Neuronal stem cell (in vitro differentiated cells): ENCODE measurements at regions not wholly inside any gene's neighbourhood (a gene's known extent, or its start where the extent isn't known, plus 50 kb on each side); places are given as distances from the start of the nearest gene placed in this dataset.

Experiments used
- DNase-seq: peaks from one replicate; pipeline ENCODE4 v3.0.0-alpha.2; 2013; ENCODE audit warnings: low spot score
- H2AFZ ChIP-seq: one replicate; pipeline ENCODE4 v1.6.1; 2013; ENCODE audit warnings: mild to moderate bottlenecking, low read length, inconsistent platforms
- H2AK5ac ChIP-seq: 2 replicates; pipeline ENCODE4 v1.6.1; 2013; ENCODE audit warnings: low read depth, mild to moderate bottlenecking, inconsistent platforms, low read length, moderate library complexity, mixed read lengths
- H2BK120ac ChIP-seq: 2 replicates; pipeline ENCODE4 v1.6.1; 2013; ENCODE audit warnings: low read depth, mild to moderate bottlenecking, inconsistent platforms, low read length, moderate library complexity, mixed read lengths
- H2BK12ac ChIP-seq: one replicate; pipeline ENCODE4 v1.6.1; 2013; ENCODE audit warnings: low read length, inconsistent platforms
- H2BK15ac ChIP-seq: 2 replicates; pipeline ENCODE4 v1.6.1; 2013; ENCODE audit warnings: mild to moderate bottlenecking, low read length, inconsistent platforms, mixed read lengths
- H2BK5ac ChIP-seq: one replicate; pipeline ENCODE4 v1.6.1; 2013; ENCODE audit warnings: inconsistent platforms, mild to moderate bottlenecking, low read length, moderate library complexity
- H3K14ac ChIP-seq: one replicate; pipeline ENCODE4 v1.6.1; 2013; ENCODE audit warnings: low read length, inconsistent platforms
- H3K18ac ChIP-seq: 2 replicates; pipeline ENCODE4 v1.6.1; 2013; ENCODE audit warnings: low read length, inconsistent platforms
- H3K23ac ChIP-seq: 2 replicates; pipeline ENCODE4 v1.6.1; 2013; ENCODE audit warnings: low read depth, mild to moderate bottlenecking, mixed read lengths, low read length, inconsistent platforms; ENCODE audit not compliant: poor library complexity
- H3K27ac ChIP-seq: replicated peaks from 3 replicates; pipeline ENCODE4 v1.5.1; 2013; ENCODE audit warnings: low read length, inconsistent platforms
- H3K27me3 ChIP-seq, 3 experiments: 2 replicates each; pipeline ENCODE4 v1.6.1; 2013; ENCODE audit warnings: low read length in 3 of 3, mild to moderate bottlenecking in 2 of 3, inconsistent platforms in 1 of 3, low read depth in 1 of 3, mixed read lengths in 1 of 3, moderate library complexity in 1 of 3; ENCODE audit not compliant: control insufficient read depth in 3 of 3, insufficient read depth in 3 of 3
- H3K36me3 ChIP-seq, 2 donors: replicated peaks in 1 of 2; 2 replicates each; pipeline ENCODE4 v1.6.1; 2013; ENCODE audit warnings: low read length in 2 of 2; ENCODE audit not compliant: control insufficient read depth in 2 of 2, insufficient read depth in 2 of 2
- H3K4ac ChIP-seq: 2 replicates; pipeline ENCODE4 v1.6.1; 2013; ENCODE audit warnings: inconsistent platforms, mild to moderate bottlenecking, low read length, moderate library complexity
- H3K4me1 ChIP-seq, 2 donors: 1 replicate in 1 of 2; 2 replicates in 1 of 2; pipeline ENCODE4 v1.6.1; 2013; ENCODE audit warnings: low read length in 2 of 2, low read depth in 1 of 2; ENCODE audit not compliant: control insufficient read depth in 2 of 2, insufficient read depth in 1 of 2
- H3K4me2 ChIP-seq: one replicate; pipeline ENCODE4 v1.6.1; 2013; ENCODE audit warnings: mild to moderate bottlenecking, low read length, inconsistent platforms; ENCODE audit not compliant: insufficient read depth, poor library complexity, severe bottlenecking
- H3K4me3 ChIP-seq, 2 donors: 2 replicates each; pipeline ENCODE4 v1.5.1; 2013; ENCODE audit warnings: low read length in 2 of 2, mild to moderate bottlenecking in 2 of 2, inconsistent platforms in 1 of 2, moderate library complexity in 1 of 2
- H3K79me1 ChIP-seq: one replicate; pipeline ENCODE4 v1.6.1; 2013; ENCODE audit warnings: low read depth, mild to moderate bottlenecking, inconsistent platforms, low read length, moderate library complexity
- H3K9ac ChIP-seq: one replicate; pipeline ENCODE4 v1.6.1; 2013; ENCODE audit warnings: mild to moderate bottlenecking, low read depth, low read length, inconsistent platforms; ENCODE audit not compliant: poor library complexity
- H3K9me3 ChIP-seq, 2 donors: replicated peaks in 1 of 2; 2 replicates each; pipeline versions ENCODE3 to v1.6.1; 2013; ENCODE audit warnings: low read length in 2 of 2, mild to moderate bottlenecking in 2 of 2, inconsistent platforms in 1 of 2, low read depth in 1 of 2, mixed read lengths in 1 of 2, moderate library complexity in 1 of 2; ENCODE audit not compliant: control insufficient read depth in 2 of 2, insufficient read depth in 1 of 2
- H4K8ac ChIP-seq: one replicate; pipeline ENCODE4 v1.6.1; 2013; ENCODE audit warnings: low read depth, mild to moderate bottlenecking, inconsistent platforms, low read length, moderate library complexity
- H4K91ac ChIP-seq: one replicate; pipeline ENCODE4 v1.6.1; 2013; ENCODE audit warnings: low read length, low read depth, mild to moderate bottlenecking, inconsistent platforms; ENCODE audit not compliant: poor library complexity
- WGBS, 2 donors: extraction: QIAGEN DNeasy Blood & Tissue Kit; methylation state at CpG; one replicate each; pipeline ENCODE4 v1.1.7; 2013; ENCODE audit warnings: missing lambda C conversion rate in 2 of 2, mixed read lengths in 1 of 2; ENCODE audit not compliant: insufficient read length in 2 of 2, insufficient replicate concordance in 1 of 2; ENCODE audit errors: extremely low coverage in 2 of 2; 5-methylcytosine and 5-hydroxymethylcytosine counted together

DNA sequence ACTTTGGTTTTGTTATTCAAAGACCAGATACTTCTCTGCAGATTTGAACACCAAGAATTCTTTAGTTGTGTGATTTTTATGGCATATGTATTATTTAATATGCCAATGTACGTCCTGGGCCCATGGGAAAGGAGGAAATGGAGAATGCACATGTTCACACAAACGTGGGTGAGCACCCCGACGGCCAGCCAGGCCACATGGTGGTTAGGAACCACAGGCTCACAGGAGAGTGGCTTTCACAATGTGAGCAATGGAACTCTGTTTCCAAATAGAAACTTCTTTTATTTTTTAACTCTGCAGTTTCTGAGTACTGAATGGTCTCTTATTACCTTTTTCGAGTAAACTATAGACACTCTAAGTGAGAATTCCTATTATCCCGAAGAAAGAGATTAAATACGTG lies 58.0 kb upstream of the UNC5C start:
- H3K14ac ChIP-seq = no peak overlapping the region
- H4K8ac ChIP-seq = no peak overlapping the region
- no CpG with 5 or more reads among the region's 7 CpGs for WGBS, 2 donors
- no peak overlapping the region for H3K4me2 ChIP-seq
- no peak overlapping the region for H2BK15ac ChIP-seq
- H4K91ac ChIP-seq = no peak overlapping the region
- no peaks in the 10 kb centered on the region for H3K79me1 ChIP-seq
- H3K4ac ChIP-seq = no peak overlapping the region
- no peak overlapping the region for H2BK12ac ChIP-seq
- H2AFZ ChIP-seq = no peak overlapping the region
- no peak overlapping the region for H3K9ac ChIP-seq
- no peak overlapping the region for H3K18ac ChIP-seq
- no peak overlapping the region for H3K27ac ChIP-seq
- no peak overlapping the region for H2AK5ac ChIP-seq
- no peak overlapping the region for H2BK120ac ChIP-seq
- no peaks in the 10 kb centered on the region for H3K27me3 ChIP-seq
- H3K9me3 ChIP-seq = no peaks in the 10 kb centered on the region
- H3K4me1 ChIP-seq = no peaks in the 10 kb centered on the region
- H3K23ac ChIP-seq = no peak overlapping the region
- H3K36me3 ChIP-seq = no peaks in the 10 kb centered on the region
- no peak for DNase-seq
- H3K4me3 ChIP-seq = no peak overlapping the region
- no peak overlapping the region for H2BK5ac ChIP-seq

DNA sequence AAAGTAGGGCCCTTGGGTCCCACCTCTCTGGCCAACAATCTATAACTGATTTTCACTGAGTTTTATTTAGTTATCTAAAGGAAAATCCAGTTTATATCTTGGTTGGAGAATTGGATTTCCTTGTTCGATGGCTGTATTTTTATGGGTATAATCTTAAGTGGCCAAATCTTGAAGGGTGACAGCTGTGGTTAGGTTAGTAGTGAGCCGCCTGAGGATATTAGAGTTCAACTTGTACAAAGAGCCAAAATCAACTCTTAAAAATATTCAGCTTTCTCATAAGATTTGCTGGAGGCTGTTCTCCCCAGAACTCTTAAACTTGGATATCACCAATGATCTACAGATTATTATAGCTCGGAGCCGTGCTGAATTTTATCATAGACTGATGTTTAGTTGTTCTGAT lies 54.6 kb upstream of the UNC5C start:
- H3K14ac ChIP-seq = no peak overlapping the region
- WGBS, 2 donors = no CpG with 5 or more reads among the region's 4 CpGs
- H3K4me2 ChIP-seq = no peak overlapping the region
- H3K79me1 ChIP-seq = no peaks in the 10 kb centered on the region
- no peak overlapping the region for H3K9ac ChIP-seq
- H3K18ac ChIP-seq = no peak overlapping the region
- no peaks in the 10 kb centered on the region for H3K4me1 ChIP-seq
- H2AK5ac ChIP-seq = no peak overlapping the region
- H2BK12ac ChIP-seq = no peak overlapping the region
- H3K9me3 ChIP-seq = no peaks in the 10 kb centered on the region
- no peak overlapping the region for H2BK120ac ChIP-seq
- H4K91ac ChIP-seq = no peak overlapping the region
- no peak overlapping the region for H2BK15ac ChIP-seq
- H4K8ac ChIP-seq = no peak overlapping the region
- no peak overlapping the region for H2BK5ac ChIP-seq
- no peak overlapping the region for H3K4ac ChIP-seq
- H3K4me3 ChIP-seq = no peak overlapping the region
- H3K27me3 ChIP-seq = no peaks in the 10 kb centered on the region
- no peak overlapping the region for H3K27ac ChIP-seq
- H3K23ac ChIP-seq = no peak overlapping the region
- H3K36me3 ChIP-seq = no peaks in the 10 kb centered on the region
- H2AFZ ChIP-seq = no peak overlapping the region
- DNase-seq = no peak

DNA sequence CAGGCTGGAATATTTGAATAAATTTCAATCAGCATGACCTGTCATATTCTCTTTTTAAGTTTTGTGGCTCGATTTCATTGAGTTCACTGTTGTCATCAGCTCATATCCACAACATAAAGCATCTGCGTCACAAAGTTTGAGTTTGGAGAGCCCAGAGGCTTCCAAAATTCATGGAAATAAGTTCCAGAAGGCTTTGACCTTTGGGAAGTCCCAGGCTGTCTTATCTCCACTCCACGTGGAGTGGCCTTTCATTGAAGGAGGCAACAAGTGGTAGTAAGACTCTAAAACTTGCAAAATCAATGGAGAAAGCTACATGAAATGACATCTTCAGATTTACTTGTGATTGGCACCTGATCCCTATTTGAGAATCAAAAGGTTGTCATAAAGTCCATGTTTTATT lies 54.1 kb upstream of the UNC5C start:
- Histone ChIP-seq H3K18ac (no peak overlapping the region), H3K4ac (no peak overlapping the region), H2BK5ac (no peak overlapping the region), H2AK5ac (no peak overlapping the region), H4K8ac (no peak overlapping the region), H3K23ac (no peak overlapping the region), H3K27ac (no peak overlapping the region), H2BK15ac (no peak overlapping the region), H3K79me1 (no peaks in the 10 kb centered on the region), H3K4me1 (no peaks in the 10 kb centered on the region), H2BK120ac (no peak overlapping the region), H4K91ac (no peak overlapping the region), H3K9me3 (no peaks in the 10 kb centered on the region), H3K14ac (no peak overlapping the region), H3K27me3 (no peaks in the 10 kb centered on the region), H2AFZ (no peak overlapping the region), H3K4me2 (no peak overlapping the region), H3K36me3 (no peaks in the 10 kb centered on the region), H2BK12ac (no peak overlapping the region), H3K9ac (no peak overlapping the region), H3K4me3 (no peak overlapping the region)
- no peak for DNase-seq
- no CpG with 5 or more reads among the region's 3 CpGs for WGBS, 2 donors

DNA sequence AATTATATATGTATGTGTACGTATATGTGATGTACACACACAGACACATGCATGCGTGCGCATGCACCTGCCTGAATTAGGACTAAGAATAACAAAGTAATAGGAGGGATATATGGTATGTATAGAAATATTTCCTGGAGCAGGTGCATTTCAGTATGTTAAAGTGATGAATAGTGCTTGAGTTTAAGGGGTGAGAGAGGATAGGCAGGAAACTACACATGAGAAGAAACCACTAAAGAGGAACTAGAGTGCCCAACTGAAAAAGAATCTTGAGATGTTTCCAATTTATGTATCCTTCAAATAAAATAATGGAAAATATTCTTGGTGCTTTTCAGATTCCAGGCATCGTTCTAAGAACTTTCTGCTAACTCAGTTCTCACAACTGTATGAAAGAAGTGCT lies 52.6 kb upstream of the UNC5C start:
- Histone ChIP-seq H2AFZ (no peak overlapping the region), H3K4me3 (no peak overlapping the region), H3K23ac (no peak overlapping the region), H3K18ac (no peak overlapping the region), H3K4me2 (no peak overlapping the region), H2BK5ac (no peak overlapping the region), H3K9me3 (no peaks in the 10 kb centered on the region), H3K14ac (no peak overlapping the region), H4K8ac (no peak overlapping the region), H3K27ac (no peak overlapping the region), H2BK12ac (no peak overlapping the region), H3K4me1 (no peaks in the 10 kb centered on the region), H3K27me3 (no peaks in the 10 kb centered on the region), H2BK15ac (no peak overlapping the region), H2BK120ac (no peak overlapping the region), H2AK5ac (no peak overlapping the region), H3K9ac (no peak overlapping the region), H3K4ac (no peak overlapping the region), H3K36me3 (no peaks in the 10 kb centered on the region), H3K79me1 (no peaks in the 10 kb centered on the region), H4K91ac (no peak overlapping the region)
- DNase-seq = no peak
- WGBS, 2 donors = no CpG with 5 or more reads among the region's 4 CpGs
